Heart left ventricle (tissue), 13 donors: ENCODE measurements at regions not wholly inside any gene's neighbourhood (a gene's known extent, or its start where the extent isn't known, plus 50 kb on each side); places are given as distances from the start of the nearest gene placed in this dataset.

Experiments used
- CTCF ChIP-seq, 12 donors: fragments of 200-600 bp; sonication (generic) in 4 of 12; IDR thresholded peaks; one replicate each; pipeline versions ENCODE4 v1.5.0 to v1.8.0; 2018 to 2022; ENCODE audit warnings: antibody characterized with exemption in 12 of 12, mild to moderate bottlenecking in 5 of 12
- POLR2A ChIP-seq, 2 donors: fragments of 450-650 bp; IDR thresholded peaks; one replicate each; pipeline ENCODE4 v1.6.1; 2017; ENCODE audit warnings: antibody characterized with exemption in 2 of 2, mild to moderate bottlenecking in 2 of 2, moderate library complexity in 2 of 2
- donor health status: ischemic (EF 13 %, LVEDD 7.1; RV severe dilation, severe dysfunction).
- donor health status: DM: no; HTN: yes; CAD: no.
- donor health status: DM: no; HTN: no; CAD: no.
- donor health status: ischemic (EF 25% LVEDD 6.9; RV normal size, moderate dysfunction).
- donor health status: ischemic (EF 25% LVEDD 5.7; RV mildly dilated, moderate dysfunction).
- donor health status: ischemic (EF 35%, LVEDD 5.7; RV mildly dilated, moderate dysfunction).
- donor health status: nonischemic (EF 11% LVEDD 7.7; RV severe dilation, severe dysfunction).
- donor health status: DM: yes; HTN: yes; CAD: no.
- donor health status: PGD.
- donor health status: ischemic (EF 29% LVEDD 5.4; RV normal size, mild dysfunction).
- donor health status: nonischemic (EF 23%, LVEDD 6.1; RV moderate dilation, normal function).

- TF ChIP-seq CTCF (IDR thresholded peaks at IDR 0.05) (no peak), POLR2A (IDR thresholded peaks at IDR 0.05) (no peak)
Observed at GRCh38 chr18:44514106-44514505, 166.6 kb upstream of the SETBP1 start.
